GM06990 (cell line): ENCODE measurements at regions not wholly inside any gene's neighbourhood (a gene's known extent, or its start where the extent isn't known, plus 50 kb on each side); places are given as distances from the start of the nearest gene placed in this dataset.

Experiments
- DNase-seq: peaks from one replicate; pipeline ENCODE4 v3.0.0-alpha.2; 2011; ENCODE audit not compliant: insufficient read length; ENCODE audit errors: extremely low read depth
- H3K27me3 ChIP-seq: replicated peaks from 2 replicates; pipeline ENCODE4 v1.6.0; 2011; ENCODE audit warnings: low read length; ENCODE audit not compliant: control insufficient read depth, insufficient read depth
- H3K36me3 ChIP-seq: 2 replicates; pipeline ENCODE4 v1.5.1; 2011; ENCODE audit warnings: low read length; ENCODE audit not compliant: control insufficient read depth, insufficient read depth
- H3K4me3 ChIP-seq: replicated peaks from 2 replicates; pipeline ENCODE4 v1.5.1; 2011; ENCODE audit warnings: low read depth, mild to moderate bottlenecking, control low read depth, low read length
- CTCF ChIP-seq: IDR thresholded peaks from 2 replicates; pipeline ENCODE4 v1.5.1; 2011; ENCODE audit warnings: low read length, control low read depth, mild to moderate bottlenecking, inconsistent platforms; ENCODE audit not compliant: insufficient read depth, poor library complexity, severe bottlenecking

- DNase-seq, result no peak
Measured at GRCh38 chr12:16891673-16892072, 285.7 kb upstream of the LMO3 start.

GRCh38 chr12:16884819-16885218, 278.9 kb upstream of the LMO3 start:
- DNase-seq, result no peak
- Histone ChIP-seq H3K27me3 (no peaks in the 10 kb centered on the region), H3K36me3 (no peaks in the 10 kb centered on the region), H3K4me3 (no peak overlapping the region)
- TF ChIP-seq CTCF, result no peak

More at GRCh38 chr12:16891673-16892072, 285.7 kb upstream of the LMO3 start:
- TF ChIP-seq CTCF, result no peak
- Histone ChIP-seq H3K4me3 (no peak overlapping the region), H3K36me3 (no peaks in the 10 kb centered on the region), H3K27me3 (no peaks in the 10 kb centered on the region)

GRCh38 chr12:16884056-16884455, 278.1 kb upstream of the LMO3 start:
- no peak for TF ChIP-seq CTCF
- Histone ChIP-seq H3K4me3 (no peak overlapping the region), H3K36me3 (no peaks in the 10 kb centered on the region), H3K27me3 (no peaks in the 10 kb centered on the region)
- no peak for DNase-seq

GRCh38 chr12:16881986-16882570, 276.1 kb upstream of the LMO3 start:
- no peak for DNase-seq

GRCh38 chr12:16880864-16881285, 274.9 kb upstream of the LMO3 start:
- DNase-seq, result no peak
- H3K4me3 ChIP-seq, result no peak overlapping the region
- TF ChIP-seq CTCF, result no peak

More at GRCh38 chr12:16881986-16882570, 276.1 kb upstream of the LMO3 start:
- Histone ChIP-seq H3K27me3 (no peaks in the 10 kb centered on the region), H3K36me3 (no peaks in the 10 kb centered on the region), H3K4me3 (no peak overlapping the region)
- TF ChIP-seq CTCF, result no peak

GRCh38 chr12:16870845-16871244, 264.9 kb upstream of the LMO3 start:
- no peak for TF ChIP-seq CTCF
- H3K36me3 ChIP-seq, result no peaks in the 10 kb centered on the region
- no peaks in the 10 kb centered on the region for H3K27me3 ChIP-seq
- H3K4me3 ChIP-seq, result no peak overlapping the region
- no peak for DNase-seq

More at GRCh38 chr12:16880864-16881285, 274.9 kb upstream of the LMO3 start:
- H3K27me3 ChIP-seq, result no peaks in the 10 kb centered on the region
- H3K36me3 ChIP-seq, result no peaks in the 10 kb centered on the region
